ENCODE measurements at regions not wholly inside any gene's neighbourhood (a gene's known extent, or its start where the extent isn't known, plus 50 kb on each side); places are given as distances from the start of the nearest gene placed in this dataset.

GRCh38 chr2:104752504-104752903, 101.4 kb upstream of the POU3F3 start:
- DNase-seq, result no peak
- no peak overlapping the region for H3K27ac ChIP-seq
- intact Hi-C loops (cut with DNase I), result no loop called here
- H3K9me3 ChIP-seq, result no peaks in the 10 kb centered on the region
- no peaks in the 10 kb centered on the region for H3K4me1 ChIP-seq
- H3K4me3 ChIP-seq, result no peak overlapping the region
- TF ChIP-seq CTCF (IDR thresholded peaks at IDR 0.05), result no peak
- H3K36me3 ChIP-seq (ENCODE audit: insufficient read depth in 1 of 2, low read depth in 1 of 2), result no peaks in the 10 kb centered on the region
- no peak for ATAC-seq
- H3K27me3 ChIP-seq (ENCODE audit: insufficient read depth in 3 of 3, low read length in 2 of 3), result peaks cover 0 to 7% (median 0%) of the 10 kb centered on the region in 3 donors
- WGBS, 3 donors, result 71 to 72% (median 72%) methylated on average over 9 of the region's 9 CpGs

GRCh38 chr2:104755026-104755878, 98.7 kb upstream of the POU3F3 start:
- peak in 2 of 4 donors; percentile 65 to 78 for ATAC-seq
- H3K27me3 ChIP-seq (ENCODE audit: insufficient read depth in 3 of 3, low read length in 2 of 3), result peaks cover 0 to 11% (median 0%) of the 10 kb centered on the region in 3 donors
- intact Hi-C loops (cut with DNase I), result no loop called here
- no peaks in the 10 kb centered on the region for H3K9me3 ChIP-seq
- H3K4me3 ChIP-seq, result no peak overlapping the region
- 59 to 66% (median 66%) methylated on average over 26 of the region's 26 CpGs for WGBS, 3 donors
- no peak for DNase-seq
- no peak for TF ChIP-seq CTCF (IDR thresholded peaks at IDR 0.05)
- no peaks in the 10 kb centered on the region for H3K36me3 ChIP-seq (ENCODE audit: insufficient read depth in 1 of 2, low read depth in 1 of 2)
- no peaks in the 10 kb centered on the region for H3K4me1 ChIP-seq
- H3K27ac ChIP-seq, result no peak overlapping the region

DNA sequence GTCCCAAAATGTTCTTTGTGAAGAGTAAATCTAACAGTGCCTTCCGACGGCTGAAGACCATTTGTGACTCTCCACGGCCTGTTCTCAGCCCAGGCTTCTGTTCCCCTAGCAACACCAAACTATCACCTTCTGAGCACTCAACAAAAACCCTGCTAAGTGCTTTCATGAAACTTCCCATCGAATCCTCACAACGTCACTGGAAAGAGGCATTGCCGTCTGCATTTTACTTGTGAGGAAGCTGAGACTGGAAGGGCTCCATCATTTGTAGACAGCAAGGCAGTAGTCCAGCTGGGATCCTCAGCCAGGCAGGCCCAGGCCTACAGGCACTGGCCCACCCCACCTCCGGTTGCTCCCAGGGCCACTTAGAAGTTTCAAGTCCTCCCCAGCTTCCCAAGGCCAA, 97.8 kb upstream of the POU3F3 start:
- intact Hi-C loops (cut with DNase I), result no loop called here
- no peak for DNase-seq
- no peak for ATAC-seq
- Histone ChIP-seq H3K27ac (no peak overlapping the region), H3K36me3 (ENCODE audit: insufficient read depth in 1 of 2, low read depth in 1 of 2) (no peaks in the 10 kb centered on the region), H3K4me3 (no peak overlapping the region), H3K9me3 (no peaks in the 10 kb centered on the region), H3K27me3 (ENCODE audit: insufficient read depth in 3 of 3, low read length in 2 of 3) (peaks cover 0 to 11% (median 0%) of the 10 kb centered on the region in 3 donors), H3K4me1 (no peaks in the 10 kb centered on the region)
- no peak for TF ChIP-seq CTCF (IDR thresholded peaks at IDR 0.05)
- WGBS, 3 donors, result 75 to 82% (median 78%) methylated on average over 7 of the region's 7 CpGs

GRCh38 chr2:104757056-104757455, 96.9 kb upstream of the POU3F3 start:
- no peak for DNase-seq
- Histone ChIP-seq H3K4me3 (no peak overlapping the region), H3K9me3 (no peaks in the 10 kb centered on the region), H3K27ac (no peak overlapping the region), H3K4me1 (no peaks in the 10 kb centered on the region), H3K36me3 (ENCODE audit: insufficient read depth in 1 of 2, low read depth in 1 of 2) (no peaks in the 10 kb centered on the region), H3K27me3 (ENCODE audit: insufficient read depth in 3 of 3, low read length in 2 of 3) (peaks cover 0 to 11% (median 0%) of the 10 kb centered on the region in 3 donors)
- no peak for ATAC-seq
- intact Hi-C loops (cut with DNase I), result no loop called here
- 78 to 87% (median 84%) methylated on average over 5 of the region's 5 CpGs for WGBS, 3 donors
- TF ChIP-seq CTCF (IDR thresholded peaks at IDR 0.05), result no peak

Measured in psoas muscle (tissue), 7 donors.